ENCODE measurements at regions not wholly inside any gene's neighbourhood (a gene's known extent, or its start where the extent isn't known, plus 50 kb on each side); places are given as distances from the start of the nearest gene placed in this dataset.

GRCh38 chr1:30613188-30613587 lies 110.2 kb downstream of the MATN1 start:
- Histone ChIP-seq H3K9ac (ENCODE audit: low read length) (no peak overlapping the region), H3K4me1 (ENCODE audit: insufficient read depth, low read length) (no peaks in the 10 kb centered on the region), H3K9me3 (ENCODE audit: insufficient read depth, low read depth, low read length) (no peaks in the 10 kb centered on the region), H3K36me3 (ENCODE audit: insufficient read depth, low read length) (no peaks in the 10 kb centered on the region), H3K4me2 (ENCODE audit: low read length) (no peak overlapping the region), H3K4me3 (ENCODE audit: insufficient read depth, low read depth, low read length) (no peak overlapping the region), H3K27ac (ENCODE audit: low read depth, low read length) (no peak overlapping the region), H3K27me3 (ENCODE audit: insufficient read depth, low read length) (peaks cover 4% of the 10 kb centered on the region), H2AFZ (ENCODE audit: low read depth, low read length) (no peak overlapping the region), H3K79me2 (ENCODE audit: insufficient read depth, low read length) (no peaks in the 10 kb centered on the region), H4K20me1 (ENCODE audit: insufficient read depth, low read length) (no peaks in the 10 kb centered on the region)
- H3K9me3 Mint-ChIP-seq (ENCODE audit: unreplicated experiment): peaks cover 3% of the 10 kb centered on the region
- no peak for FAIRE-seq
- peaks cover 1% of the 10 kb centered on the region for H3K4me1 Mint-ChIP-seq (ENCODE audit: low read depth, unreplicated experiment)
- no peaks in the 10 kb centered on the region for H3K36me3 Mint-ChIP-seq (ENCODE audit: low read depth, unreplicated experiment)
- H3K4me3 Mint-ChIP-seq (ENCODE audit: unreplicated experiment): no peak overlapping the region
- TF ChIP-seq CTCF (IDR thresholded peaks at IDR 0.05; ENCODE audit: insufficient read depth, low read depth, low read length) (no peak), EZH2 (IDR thresholded peaks at IDR 0.05; ENCODE audit: insufficient read depth, low read length) (no peak)
- DNase-seq (ENCODE audit: low read depth): no peak
- H3K27ac Mint-ChIP-seq (ENCODE audit: unreplicated experiment): no peak overlapping the region
- H3K27me3 Mint-ChIP-seq (ENCODE audit: low read depth, unreplicated experiment): peaks cover 41% of the 10 kb centered on the region

GRCh38 chr1:30612536-30613065 lies 110.8 kb downstream of the MATN1 start:
- no peak for FAIRE-seq
- no peaks in the 10 kb centered on the region for H3K4me1 Mint-ChIP-seq (ENCODE audit: low read depth, unreplicated experiment)

More at GRCh38 chr1:30612536-30613065, 110.8 kb downstream of the MATN1 start:
- no peak overlapping the region for H3K9ac ChIP-seq (ENCODE audit: low read length)
- no peak overlapping the region for H3K4me3 Mint-ChIP-seq (ENCODE audit: unreplicated experiment)
- no peak overlapping the region for H2AFZ ChIP-seq (ENCODE audit: low read depth, low read length)
- no peak overlapping the region for H3K27ac Mint-ChIP-seq (ENCODE audit: unreplicated experiment)
- no peaks in the 10 kb centered on the region for H3K9me3 ChIP-seq (ENCODE audit: insufficient read depth, low read depth, low read length)
- TF ChIP-seq EZH2 (IDR thresholded peaks at IDR 0.05; ENCODE audit: insufficient read depth, low read length) (no peak), CTCF (IDR thresholded peaks at IDR 0.05; ENCODE audit: insufficient read depth, low read depth, low read length) (no peak)
- H3K27me3 Mint-ChIP-seq (ENCODE audit: low read depth, unreplicated experiment): peaks cover 47% of the 10 kb centered on the region
- H3K9me3 Mint-ChIP-seq (ENCODE audit: unreplicated experiment): peaks cover 3% of the 10 kb centered on the region
- no peaks in the 10 kb centered on the region for H3K79me2 ChIP-seq (ENCODE audit: insufficient read depth, low read length)
- peaks cover 4% of the 10 kb centered on the region for H3K27me3 ChIP-seq (ENCODE audit: insufficient read depth, low read length)
- H3K4me1 ChIP-seq (ENCODE audit: insufficient read depth, low read length): no peaks in the 10 kb centered on the region
- H3K4me2 ChIP-seq (ENCODE audit: low read length): no peak overlapping the region
- H4K20me1 ChIP-seq (ENCODE audit: insufficient read depth, low read length): no peaks in the 10 kb centered on the region
- H3K36me3 ChIP-seq (ENCODE audit: insufficient read depth, low read length): no peaks in the 10 kb centered on the region
- H3K27ac ChIP-seq (ENCODE audit: low read depth, low read length): no peak overlapping the region
- no peaks in the 10 kb centered on the region for H3K36me3 Mint-ChIP-seq (ENCODE audit: low read depth, unreplicated experiment)
- DNase-seq (ENCODE audit: low read depth): no peak
- no peak overlapping the region for H3K4me3 ChIP-seq (ENCODE audit: insufficient read depth, low read depth, low read length)
